B cell (primary cell): ENCODE measurements at regions not wholly inside any gene's neighbourhood (a gene's known extent, or its start where the extent isn't known, plus 50 kb on each side); places are given as distances from the start of the nearest gene placed in this dataset.

Source experiments
- ATAC-seq: fragments of 200-7000 bp; cut with Tn5 transposase; one replicate; pipeline ENCODE4 v1.10.0; 2021; ENCODE audit warnings: low read depth, mild to moderate bottlenecking, moderate number of reproducible peaks, moderate library complexity
- CTCF ChIA-PET: fragments of 350-600 bp; sonication (Branson Sonifier 250); formaldehyde crosslinking; loops from one replicate; lab custom pipeline; 2021; ENCODE audit warnings: antibody characterized with exemption, inconsistent platforms; lab: Charles Lee
- POLR2A ChIA-PET: fragments of 350-600 bp; sonication (Branson Sonifier 250); formaldehyde crosslinking; loops from one replicate; lab custom pipeline; 2021; ENCODE audit warnings: antibody characterized with exemption; lab: Charles Lee
- DNase-seq: peaks from one replicate; pipeline ENCODE4 v3.0.0; 2013
- H2AFZ ChIP-seq: 2 replicates; pipeline ENCODE4 v1.6.1; 2012; ENCODE audit warnings: mild to moderate bottlenecking, low read depth, low read length; ENCODE audit not compliant: insufficient read depth, poor library complexity, severe bottlenecking
- H3K27ac ChIP-seq, 2 donors: 1 replicate in 1 of 2; 2 replicates in 1 of 2; pipeline ENCODE4 v1.5.1; 2012 to 2013; ENCODE audit warnings: low read length in 2 of 2, mild to moderate bottlenecking in 2 of 2, moderate library complexity in 1 of 2
- H3K27me3 ChIP-seq, 4 experiments: fragments of 200-600 bp in 1 of 4; sonication (generic) in 1 of 4; replicated peaks in 1 of 4; 1 replicate in 2 of 4; 2 replicates in 2 of 4; pipeline versions ENCODE4 v1.6.1 to v1.7.0; 2013 to 2016; ENCODE audit warnings: low read length in 3 of 4, mild to moderate bottlenecking in 2 of 4, mixed read lengths in 1 of 4, moderate library complexity in 1 of 4; ENCODE audit not compliant: insufficient read depth in 4 of 4, control insufficient read depth in 3 of 4; ENCODE audit errors: control extremely low read depth in 1 of 4
- H3K36me3 ChIP-seq, 2 experiments: replicated peaks in 1 of 2; 1 replicate in 1 of 2; 2 replicates in 1 of 2; pipeline versions ENCODE4 v1.6.1 to v1.7.1; 2013; ENCODE audit warnings: low read length in 1 of 2; ENCODE audit not compliant: insufficient read depth in 2 of 2, control insufficient read depth in 1 of 2; ENCODE audit errors: control extremely low read depth in 1 of 2, extremely low read depth in 1 of 2
- H3K4me1 ChIP-seq, 2 donors: fragments of 200-600 bp in 1 of 2; sonication (generic) in 1 of 2; 1 replicate in 1 of 2; 2 replicates in 1 of 2; pipeline versions ENCODE4 v1.5.1 to v1.6.1; 2013 to 2017; ENCODE audit warnings: low read length in 2 of 2; ENCODE audit not compliant: control insufficient read depth in 2 of 2, insufficient read depth in 2 of 2
- H3K4me2 ChIP-seq: replicated peaks from 2 replicates; pipeline ENCODE3; 2012; ENCODE audit warnings: mild to moderate bottlenecking, low read depth, low read length; ENCODE audit not compliant: poor library complexity, severe bottlenecking
- H3K4me3 ChIP-seq, 5 experiments: fragments of 200-600 bp in 1 of 5; sonication (generic) in 1 of 5; 1 replicate in 3 of 5; 2 replicates in 2 of 5; pipeline versions ENCODE4 v1.5.1 to v1.7.0; 2011 to 2016; ENCODE audit warnings: low read length in 4 of 5, mild to moderate bottlenecking in 4 of 5, low read depth in 2 of 5, control low read depth in 1 of 5, moderate library complexity in 1 of 5; ENCODE audit not compliant: insufficient read depth in 1 of 5; ENCODE audit errors: control extremely low read depth in 1 of 5, extremely low read depth in 1 of 5
- H3K79me2 ChIP-seq: fragments of 200-600 bp; sonication (generic); one replicate; pipeline ENCODE4 v1.6.0; 2016; ENCODE audit warnings: low read length; ENCODE audit not compliant: control insufficient read depth, insufficient read depth
- H3K9ac ChIP-seq: fragments of 200-600 bp; sonication (generic); 2 replicates; pipeline ENCODE4 v1.6.1; 2017; ENCODE audit warnings: mild to moderate bottlenecking, low read length, moderate library complexity
- H3K9me3 ChIP-seq, 3 donors: one replicate each; pipeline versions ENCODE4 v1.6.1 to v1.7.1; 2013; ENCODE audit warnings: low read length in 2 of 3; ENCODE audit not compliant: control insufficient read depth in 2 of 3, insufficient read depth in 1 of 3; ENCODE audit errors: control extremely low read depth in 1 of 3
- H4K20me1 ChIP-seq: 2 replicates; pipeline ENCODE4 v1.6.0; 2012; ENCODE audit warnings: mild to moderate bottlenecking, low read length; ENCODE audit not compliant: insufficient read depth, control insufficient read depth, poor library complexity, severe bottlenecking
- H3K27ac Mint-ChIP-seq: one replicate; pipeline ENCODE4 v1.8.0; 2021; ENCODE audit warnings: mixed read lengths
- H3K27me3 Mint-ChIP-seq: one replicate; pipeline ENCODE4 v1.8.0; 2021; ENCODE audit warnings: mixed read lengths
- H3K4me1 Mint-ChIP-seq: one replicate; pipeline ENCODE4 v1.8.0; 2021; ENCODE audit warnings: mixed read lengths
- H3K4me3 Mint-ChIP-seq: one replicate; pipeline ENCODE4 v1.8.0; 2021; ENCODE audit warnings: mixed read lengths
- H3K9me3 Mint-ChIP-seq: one replicate; pipeline ENCODE4 v1.8.0; 2022; ENCODE audit warnings: mixed read lengths; ENCODE audit not compliant: insufficient read depth
- EZH2 ChIP-seq: IDR thresholded peaks from 2 replicates; pipeline ENCODE4 v1.6.1; 2012; ENCODE audit warnings: borderline replicate concordance, low read depth, mild to moderate bottlenecking, moderate library complexity, low read length; ENCODE audit not compliant: insufficient read depth, poor library complexity, severe bottlenecking
- WGBS: methylation state at CpG from one replicate; pipeline ENCODE4 v1.1.5; 2013; ENCODE audit warnings: missing lambda C conversion rate; ENCODE audit not compliant: insufficient coverage; 5-methylcytosine and 5-hydroxymethylcytosine counted together
- intact Hi-C: fragments of 100-400 bp; cut with micrococcal nuclease; formaldehyde crosslinking; loops from one replicate; pipeline ENCODE4 v1.10.0; 2022
- TF ChIP-seq, protein P1 (sequence below): fragments of 200-600 bp; IDR thresholded peaks from one replicate; pipeline ENCODE4 v1.8.0; 2022; ENCODE audit warnings: antibody characterized with exemption, mild to moderate bottlenecking

DNA sequence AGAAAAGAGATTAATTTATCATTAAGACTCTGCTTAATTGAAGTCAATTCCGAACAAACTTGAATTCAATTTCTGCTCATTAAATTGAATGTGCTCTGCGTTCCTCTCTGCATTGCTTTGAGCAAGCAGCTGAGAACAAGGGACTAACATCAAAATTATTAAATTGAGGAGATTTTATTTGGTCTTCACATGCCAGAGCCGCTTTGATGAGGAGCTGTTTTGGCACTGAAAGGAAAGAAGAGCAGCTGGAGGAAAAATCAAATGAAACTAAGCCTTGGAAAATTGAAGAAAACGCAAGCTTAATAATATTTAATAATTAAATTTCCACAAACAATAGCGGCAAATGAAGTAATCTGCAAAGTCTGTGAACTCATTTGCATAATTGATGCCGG lies 222.0 kb upstream of the PKN2 start:
- DNase-seq (no peak), ATAC-seq (no peak)
- Mint-ChIP-seq H3K27me3 (peaks cover 35% of the 10 kb centered on the region), H3K4me1 (peaks cover 2% of the 10 kb centered on the region), H3K4me3 (no peak overlapping the region), H3K27ac (no peak overlapping the region), H3K9me3 (no peaks in the 10 kb centered on the region)
- no peaks in the 10 kb centered on the region for H3K36me3 ChIP-seq
- H2AFZ ChIP-seq: no peak overlapping the region
- H3K9ac ChIP-seq: no peak overlapping the region
- CTCF ChIA-PET: interaction anchor here (0.9 kb wide), 1 partner anchor 281 kb away, joined by 3 read pairs; no protein-coding TSS in a partner anchor
- TF ChIP-seq, protein P1, sequence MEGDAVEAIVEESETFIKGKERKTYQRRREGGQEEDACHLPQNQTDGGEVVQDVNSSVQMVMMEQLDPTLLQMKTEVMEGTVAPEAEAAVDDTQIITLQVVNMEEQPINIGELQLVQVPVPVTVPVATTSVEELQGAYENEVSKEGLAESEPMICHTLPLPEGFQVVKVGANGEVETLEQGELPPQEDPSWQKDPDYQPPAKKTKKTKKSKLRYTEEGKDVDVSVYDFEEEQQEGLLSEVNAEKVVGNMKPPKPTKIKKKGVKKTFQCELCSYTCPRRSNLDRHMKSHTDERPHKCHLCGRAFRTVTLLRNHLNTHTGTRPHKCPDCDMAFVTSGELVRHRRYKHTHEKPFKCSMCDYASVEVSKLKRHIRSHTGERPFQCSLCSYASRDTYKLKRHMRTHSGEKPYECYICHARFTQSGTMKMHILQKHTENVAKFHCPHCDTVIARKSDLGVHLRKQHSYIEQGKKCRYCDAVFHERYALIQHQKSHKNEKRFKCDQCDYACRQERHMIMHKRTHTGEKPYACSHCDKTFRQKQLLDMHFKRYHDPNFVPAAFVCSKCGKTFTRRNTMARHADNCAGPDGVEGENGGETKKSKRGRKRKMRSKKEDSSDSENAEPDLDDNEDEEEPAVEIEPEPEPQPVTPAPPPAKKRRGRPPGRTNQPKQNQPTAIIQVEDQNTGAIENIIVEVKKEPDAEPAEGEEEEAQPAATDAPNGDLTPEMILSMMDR: no peak
- TF ChIP-seq EZH2: no peak
- no peak overlapping the region for H3K4me3 ChIP-seq
- 100% methylated on average over 1 of the region's 6 CpGs for whole genome bisulfite sequencing
- H3K27ac ChIP-seq: no peak overlapping the region
- intact Hi-C loops: no loop called here
- no peaks in the 10 kb centered on the region for H4K20me1 ChIP-seq
- H3K4me1 ChIP-seq: no peaks in the 10 kb centered on the region
- peaks cover 0 to 12% (median 10%) of the 10 kb centered on the region in 4 experiments for H3K27me3 ChIP-seq
- POLR2A ChIA-PET: no interaction called here
- H3K79me2 ChIP-seq: no peaks in the 10 kb centered on the region
- no peak overlapping the region for H3K4me2 ChIP-seq
- H3K9me3 ChIP-seq: peaks cover 0 to 3% (median 0%) of the 10 kb centered on the region in 3 donors

DNA sequence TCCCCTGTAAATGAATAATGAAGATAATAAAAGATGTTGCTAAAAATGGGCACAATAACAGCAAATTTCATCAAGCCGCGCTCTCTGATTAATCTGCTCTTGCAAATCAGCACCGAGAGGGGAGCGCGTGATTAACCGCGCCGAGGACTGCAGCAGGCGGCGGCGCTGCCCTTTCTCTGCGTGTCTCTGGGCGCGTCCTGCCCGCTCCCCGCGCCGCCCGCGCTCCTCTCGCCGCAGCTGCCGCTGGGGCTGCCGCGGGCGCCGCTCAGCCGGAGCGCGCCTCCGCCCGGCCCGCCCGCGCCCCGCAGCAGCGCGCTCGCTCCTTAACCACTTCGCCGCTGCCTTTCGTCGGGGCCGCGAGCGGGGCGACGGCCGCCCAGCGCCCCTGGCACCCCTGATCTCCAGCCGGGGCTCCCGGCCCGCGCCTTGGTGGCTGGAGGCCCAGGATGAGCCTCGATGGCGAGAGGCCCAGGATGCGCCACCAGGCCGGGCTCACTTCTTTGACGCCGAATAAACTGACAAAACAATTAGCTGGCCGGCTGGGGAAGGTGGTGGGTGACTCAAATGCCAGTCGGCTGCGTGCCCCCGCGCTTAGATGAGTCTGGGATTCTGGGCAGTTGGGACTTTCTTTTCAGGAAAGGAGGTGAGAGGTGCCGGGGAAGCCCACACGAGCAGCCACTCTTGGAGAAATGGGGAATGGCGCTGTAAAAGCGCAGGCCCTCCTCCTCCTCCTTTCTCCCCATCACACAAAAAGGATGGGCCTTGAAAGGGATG lies 221.4 kb upstream of the PKN2 start:
- Mint-ChIP-seq H3K27ac (no peak overlapping the region), H3K4me1 (peaks cover 2% of the 10 kb centered on the region), H3K9me3 (no peaks in the 10 kb centered on the region), H3K27me3 (peaks cover 35% of the 10 kb centered on the region), H3K4me3 (no peak overlapping the region)
- Histone ChIP-seq H2AFZ (no peak overlapping the region), H3K4me1 (no peaks in the 10 kb centered on the region), H3K27ac (no peak overlapping the region), H3K9me3 (peaks cover 0 to 3% (median 0%) of the 10 kb centered on the region in 3 donors), H3K36me3 (no peaks in the 10 kb centered on the region), H4K20me1 (no peaks in the 10 kb centered on the region), H3K27me3 (peaks cover 0 to 12% (median 8%) of the 10 kb centered on the region in 4 experiments), H3K4me3 (no peak overlapping the region), H3K9ac (no peak overlapping the region), H3K79me2 (no peaks in the 10 kb centered on the region), H3K4me2 (no peak overlapping the region)
- no peak for ATAC-seq
- TF ChIP-seq EZH2: no peak
- TF ChIP-seq, protein P1: no peak
- intact Hi-C loops: no loop called here
- ChIA-PET CTCF (no interaction called here), POLR2A (no interaction called here)
- WGBS: 8% methylated on average over 65 of the region's 69 CpGs
- DNase-seq: no peak
